Neural cell (in vitro differentiated cells): ENCODE measurements at regions not wholly inside any gene's neighbourhood (a gene's known extent, or its start where the extent isn't known, plus 50 kb on each side); places are given as distances from the start of the nearest gene placed in this dataset.

Source experiments
- EP300 ChIP-seq: fragments of 450-650 bp; conservative IDR thresholded peaks from 2 replicates; pipeline ENCODE4 v1.6.1; 2014; ENCODE audit warnings: antibody characterized with exemption, mild to moderate bottlenecking, moderate library complexity; ENCODE audit not compliant: poor library complexity, severe bottlenecking
- EZH2 ChIP-seq: fragments of 200-600, 300-800 bp; shearing (Covaris generic), sonication (generic); IDR thresholded peaks from 2 replicates; pipeline ENCODE4 v1.6.1; 2014; ENCODE audit warnings: antibody characterized with exemption, low read length, borderline replicate concordance, mild to moderate bottlenecking; ENCODE audit not compliant: insufficient read depth, poor library complexity, severe bottlenecking
- MXI1 ChIP-seq: fragments of 450-650 bp; conservative IDR thresholded peaks from 2 replicates; pipeline ENCODE4 v1.6.1; 2014; ENCODE audit warnings: antibody characterized with exemption, mild to moderate bottlenecking; ENCODE audit not compliant: poor library complexity, severe bottlenecking
- POLR2AphosphoS5 ChIP-seq: IDR thresholded peaks from 2 replicates; pipeline ENCODE4 v1.6.1; 2012
- TAF1 ChIP-seq: IDR thresholded peaks from 2 replicates; pipeline ENCODE4 v1.6.1; 2012; ENCODE audit warnings: low read depth
- TF ChIP-seq, protein P1 (sequence below): fragments of 450-650 bp; IDR thresholded peaks from 2 replicates; pipeline ENCODE4 v1.5.1; 2014; ENCODE audit warnings: antibody characterized with exemption, mild to moderate bottlenecking, moderate library complexity; ENCODE audit not compliant: poor library complexity, severe bottlenecking
- TF ChIP-seq, protein P2 (sequence below): IDR thresholded peaks from 2 replicates; pipeline ENCODE4 v1.6.1; 2012; ENCODE audit warnings: borderline replicate concordance

DNA sequence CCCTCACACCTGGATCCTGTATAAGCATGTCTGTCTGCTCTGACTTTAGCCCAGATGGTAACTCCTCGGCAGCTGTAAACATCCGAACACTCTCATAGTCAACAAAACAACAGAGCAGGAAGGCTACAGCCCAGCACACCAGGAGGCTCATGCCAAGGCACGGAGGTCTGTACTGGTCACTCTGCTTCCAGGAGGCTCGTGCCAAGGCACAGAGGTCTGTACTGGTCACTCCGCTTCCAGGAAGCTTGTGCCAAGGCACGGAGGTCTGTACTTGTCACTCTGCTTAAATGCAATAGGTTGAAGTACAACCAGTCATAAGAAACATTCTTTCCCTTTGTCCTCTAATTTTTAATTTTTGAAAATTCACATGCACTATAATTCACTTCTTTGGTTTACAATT is 190.1 kb upstream of the CDH4 start:
- TF ChIP-seq, protein P1, sequence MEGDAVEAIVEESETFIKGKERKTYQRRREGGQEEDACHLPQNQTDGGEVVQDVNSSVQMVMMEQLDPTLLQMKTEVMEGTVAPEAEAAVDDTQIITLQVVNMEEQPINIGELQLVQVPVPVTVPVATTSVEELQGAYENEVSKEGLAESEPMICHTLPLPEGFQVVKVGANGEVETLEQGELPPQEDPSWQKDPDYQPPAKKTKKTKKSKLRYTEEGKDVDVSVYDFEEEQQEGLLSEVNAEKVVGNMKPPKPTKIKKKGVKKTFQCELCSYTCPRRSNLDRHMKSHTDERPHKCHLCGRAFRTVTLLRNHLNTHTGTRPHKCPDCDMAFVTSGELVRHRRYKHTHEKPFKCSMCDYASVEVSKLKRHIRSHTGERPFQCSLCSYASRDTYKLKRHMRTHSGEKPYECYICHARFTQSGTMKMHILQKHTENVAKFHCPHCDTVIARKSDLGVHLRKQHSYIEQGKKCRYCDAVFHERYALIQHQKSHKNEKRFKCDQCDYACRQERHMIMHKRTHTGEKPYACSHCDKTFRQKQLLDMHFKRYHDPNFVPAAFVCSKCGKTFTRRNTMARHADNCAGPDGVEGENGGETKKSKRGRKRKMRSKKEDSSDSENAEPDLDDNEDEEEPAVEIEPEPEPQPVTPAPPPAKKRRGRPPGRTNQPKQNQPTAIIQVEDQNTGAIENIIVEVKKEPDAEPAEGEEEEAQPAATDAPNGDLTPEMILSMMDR: no peak
- TF ChIP-seq, protein P2, sequence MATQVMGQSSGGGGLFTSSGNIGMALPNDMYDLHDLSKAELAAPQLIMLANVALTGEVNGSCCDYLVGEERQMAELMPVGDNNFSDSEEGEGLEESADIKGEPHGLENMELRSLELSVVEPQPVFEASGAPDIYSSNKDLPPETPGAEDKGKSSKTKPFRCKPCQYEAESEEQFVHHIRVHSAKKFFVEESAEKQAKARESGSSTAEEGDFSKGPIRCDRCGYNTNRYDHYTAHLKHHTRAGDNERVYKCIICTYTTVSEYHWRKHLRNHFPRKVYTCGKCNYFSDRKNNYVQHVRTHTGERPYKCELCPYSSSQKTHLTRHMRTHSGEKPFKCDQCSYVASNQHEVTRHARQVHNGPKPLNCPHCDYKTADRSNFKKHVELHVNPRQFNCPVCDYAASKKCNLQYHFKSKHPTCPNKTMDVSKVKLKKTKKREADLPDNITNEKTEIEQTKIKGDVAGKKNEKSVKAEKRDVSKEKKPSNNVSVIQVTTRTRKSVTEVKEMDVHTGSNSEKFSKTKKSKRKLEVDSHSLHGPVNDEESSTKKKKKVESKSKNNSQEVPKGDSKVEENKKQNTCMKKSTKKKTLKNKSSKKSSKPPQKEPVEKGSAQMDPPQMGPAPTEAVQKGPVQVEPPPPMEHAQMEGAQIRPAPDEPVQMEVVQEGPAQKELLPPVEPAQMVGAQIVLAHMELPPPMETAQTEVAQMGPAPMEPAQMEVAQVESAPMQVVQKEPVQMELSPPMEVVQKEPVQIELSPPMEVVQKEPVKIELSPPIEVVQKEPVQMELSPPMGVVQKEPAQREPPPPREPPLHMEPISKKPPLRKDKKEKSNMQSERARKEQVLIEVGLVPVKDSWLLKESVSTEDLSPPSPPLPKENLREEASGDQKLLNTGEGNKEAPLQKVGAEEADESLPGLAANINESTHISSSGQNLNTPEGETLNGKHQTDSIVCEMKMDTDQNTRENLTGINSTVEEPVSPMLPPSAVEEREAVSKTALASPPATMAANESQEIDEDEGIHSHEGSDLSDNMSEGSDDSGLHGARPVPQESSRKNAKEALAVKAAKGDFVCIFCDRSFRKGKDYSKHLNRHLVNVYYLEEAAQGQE: no peak
- TF ChIP-seq TAF1: no peak
- no peak for TF ChIP-seq EZH2
- no peak for TF ChIP-seq EP300
- no peak for TF ChIP-seq MXI1
- no peak for TF ChIP-seq POLR2AphosphoS5
